HG03575 (cell line): ENCODE measurements at regions not wholly inside any gene's neighbourhood (a gene's known extent, or its start where the extent isn't known, plus 50 kb on each side); places are given as distances from the start of the nearest gene placed in this dataset.

Source experiments
- ATAC-seq: cut with Tn5 transposase; IDR thresholded peaks from one replicate; pipeline ENCODE4 v1.9.1; 2021; ENCODE audit not compliant: unreplicated experiment, insufficient number of reproducible peaks, low FRiP score; ENCODE audit errors: extremely low read depth

- ATAC-seq: no peak
Observed at GRCh38 chr4:124396333-124396732, 316.2 kb downstream of the ANKRD50 start.

DNA sequence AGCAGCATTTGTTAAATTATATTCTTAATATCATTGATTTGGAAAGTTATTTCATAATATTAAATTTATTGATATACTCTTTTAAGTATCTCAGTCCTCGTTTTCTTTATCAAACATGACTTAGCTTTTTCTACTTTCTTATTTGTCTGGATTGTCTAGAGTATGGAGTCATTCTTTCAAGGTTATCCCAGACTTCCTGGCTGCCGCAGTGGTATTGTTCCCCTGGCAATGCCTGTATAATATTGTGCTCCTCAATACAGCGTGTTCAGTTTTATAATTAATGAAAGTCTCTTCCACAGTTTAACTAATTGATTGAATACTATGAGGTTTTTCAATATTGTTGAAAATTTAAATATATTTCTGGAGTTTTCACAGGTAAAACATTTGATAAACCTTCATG, 310.9 kb downstream of the ANKRD50 start:
- no peak for ATAC-seq

DNA sequence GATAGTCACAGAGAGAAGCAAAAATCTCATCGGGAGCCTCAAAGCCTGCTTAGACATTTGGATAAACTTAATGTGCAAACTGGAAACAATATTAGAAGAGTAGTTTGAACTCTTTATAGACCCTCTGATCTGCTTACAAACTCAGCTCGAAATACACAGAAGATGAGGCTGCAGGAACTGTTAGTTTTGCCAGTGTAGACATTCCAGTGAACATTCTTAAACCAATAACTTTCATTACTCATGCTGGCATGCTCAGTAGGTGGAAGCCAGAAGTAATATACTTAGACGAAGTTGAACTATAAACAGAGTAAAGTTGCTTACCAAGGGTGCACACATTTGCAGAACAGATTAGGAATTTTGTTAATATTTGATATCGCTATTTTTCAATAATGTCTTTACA, 303.5 kb downstream of the ANKRD50 start:
- ATAC-seq: no peak

- ATAC-seq: no peak
Observed at GRCh38 chr4:124414276-124415040, 298.1 kb downstream of the ANKRD50 start.

- no peak for ATAC-seq
Observed at GRCh38 chr4:124415146-124415545, 297.4 kb downstream of the ANKRD50 start.

DNA sequence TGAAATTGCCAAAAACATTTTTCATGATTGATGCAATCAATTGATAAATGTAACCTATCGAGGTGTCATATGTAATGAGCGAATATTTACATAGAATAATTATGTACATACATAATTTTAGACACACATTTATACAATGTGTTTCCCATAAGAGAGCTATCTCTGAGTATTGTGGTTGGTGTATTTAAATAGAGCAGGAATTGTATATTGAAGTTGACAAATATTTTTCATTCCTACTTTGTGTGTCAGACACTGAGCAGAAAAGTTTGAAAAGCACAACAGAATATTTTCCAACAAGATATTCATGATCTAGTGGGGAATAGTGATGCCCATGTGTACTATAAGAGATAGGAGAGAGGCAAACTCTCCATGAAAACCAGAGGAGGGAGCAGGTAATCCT, 295.2 kb downstream of the ANKRD50 start:
- no peak for ATAC-seq

GRCh38 chr4:124420166-124420695, 292.3 kb downstream of the ANKRD50 start:
- no peak for ATAC-seq

- ATAC-seq: no peak
Observed at GRCh38 chr4:124423160-124423559, 289.4 kb downstream of the ANKRD50 start.

- no peak for ATAC-seq
Observed at GRCh38 chr4:124426279-124426678, 286.3 kb downstream of the ANKRD50 start.

DNA sequence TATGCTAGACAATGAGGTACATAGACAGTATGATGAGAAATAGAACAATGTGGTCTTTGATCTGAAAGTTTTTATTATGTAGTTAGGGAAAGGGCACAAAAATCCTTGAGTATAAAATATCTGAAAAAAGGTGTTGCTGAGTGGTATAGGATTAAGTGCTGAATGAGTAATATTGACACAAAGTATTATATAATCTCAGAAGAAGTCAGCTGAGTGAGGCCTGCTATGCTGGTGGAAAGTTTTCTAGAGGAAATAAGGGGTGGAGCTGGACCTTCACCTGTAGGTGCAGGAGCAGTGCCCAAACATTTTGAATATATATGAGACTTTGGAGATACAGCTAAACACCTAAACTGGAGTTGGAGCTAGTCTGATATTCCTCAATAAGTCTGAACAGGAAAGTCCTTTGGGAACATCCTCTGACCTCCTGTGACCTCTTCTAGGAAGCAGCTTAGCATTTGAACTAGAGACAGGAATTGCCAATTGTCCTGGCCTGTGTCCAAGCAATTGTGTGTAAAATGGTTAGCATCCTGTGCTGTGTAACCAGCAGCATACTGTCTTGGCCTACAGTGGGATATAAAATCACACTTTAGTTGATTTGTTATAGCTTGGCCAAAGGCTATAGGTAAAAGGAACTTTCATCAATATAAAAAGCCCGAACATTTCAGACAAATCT, 285.3 kb downstream of the ANKRD50 start:
- ATAC-seq: no peak

DNA sequence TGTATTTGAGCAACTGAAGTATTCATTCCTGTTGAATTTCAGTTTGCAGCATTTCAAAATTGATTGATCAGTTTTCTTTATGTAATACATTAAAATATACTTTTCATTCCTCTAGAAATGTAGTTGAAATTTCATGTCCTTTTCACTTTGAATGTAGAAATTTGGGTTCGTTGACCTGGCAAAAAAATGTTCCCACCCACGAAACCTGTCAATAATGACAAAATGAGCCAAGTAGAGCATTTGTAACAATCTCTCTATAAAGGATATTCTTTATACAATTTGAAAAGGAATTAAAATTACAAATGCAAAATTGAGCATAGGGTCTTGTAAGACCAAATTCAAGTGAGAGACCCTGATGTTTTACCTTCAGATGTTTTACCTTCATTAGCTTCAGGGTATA, 283.9 kb downstream of the ANKRD50 start:
- ATAC-seq: no peak

DNA sequence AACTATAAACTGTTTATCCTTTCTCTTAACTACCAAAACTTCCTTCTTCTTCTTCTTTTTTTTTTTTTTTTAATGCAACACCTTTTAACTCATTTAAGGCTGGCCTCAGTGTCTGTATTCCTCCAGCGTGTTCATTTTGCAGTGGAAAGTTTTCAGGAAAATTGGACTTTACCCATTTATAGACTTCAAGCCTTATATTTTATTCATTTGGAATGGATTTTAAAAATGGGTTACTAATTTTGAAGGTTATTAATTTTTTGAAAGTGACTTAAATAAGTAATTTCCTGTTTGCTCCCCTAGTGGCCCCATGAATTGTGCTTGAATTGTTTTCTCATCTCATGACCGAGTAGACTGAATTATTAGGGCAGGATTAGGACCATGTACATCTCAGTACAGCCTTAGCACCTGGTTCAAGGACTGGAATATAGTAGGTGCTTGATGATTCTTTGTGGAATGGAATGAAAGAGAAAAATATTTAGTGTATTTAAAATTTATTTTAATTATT, 282.7 kb downstream of the ANKRD50 start:
- ATAC-seq: no peak

DNA sequence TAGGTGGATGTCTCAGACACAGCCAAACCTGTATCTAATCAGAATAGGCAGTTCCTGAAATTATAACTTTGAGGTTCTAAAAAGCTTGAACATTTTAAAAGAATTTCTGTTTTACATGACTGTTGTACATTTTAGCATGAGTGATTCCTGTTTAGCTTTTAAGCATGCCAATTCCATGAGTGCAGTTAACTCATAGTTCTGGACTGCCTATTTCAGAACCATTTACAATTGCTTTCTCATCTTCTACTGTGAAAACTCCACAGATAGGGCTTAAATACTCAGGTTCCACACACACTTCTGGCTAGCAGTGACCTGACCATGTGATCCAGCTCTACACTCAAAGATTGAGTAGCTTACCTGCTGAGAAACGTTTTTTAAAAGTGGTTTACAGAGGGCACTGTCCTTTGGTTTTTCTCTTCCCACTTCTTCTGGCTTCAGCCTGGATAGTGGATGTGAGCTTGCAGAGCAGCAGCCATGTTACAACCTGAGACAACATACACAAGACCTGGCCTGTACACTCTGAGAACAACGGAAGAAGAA, 280.8 kb downstream of the ANKRD50 start:
- ATAC-seq: no peak

- no peak for ATAC-seq
Observed at GRCh38 chr4:124432500-124432899, 280.0 kb downstream of the ANKRD50 start.

GRCh38 chr4:124433044-124433443, 279.5 kb downstream of the ANKRD50 start:
- no peak for ATAC-seq

GRCh38 chr4:124433500-124433899, 279.0 kb downstream of the ANKRD50 start:
- no peak for ATAC-seq

- no peak for ATAC-seq
Observed at GRCh38 chr4:124435274-124435950, 277.1 kb downstream of the ANKRD50 start.

- no peak for ATAC-seq
Observed at GRCh38 chr4:124437853-124438495, 274.6 kb downstream of the ANKRD50 start.

DNA sequence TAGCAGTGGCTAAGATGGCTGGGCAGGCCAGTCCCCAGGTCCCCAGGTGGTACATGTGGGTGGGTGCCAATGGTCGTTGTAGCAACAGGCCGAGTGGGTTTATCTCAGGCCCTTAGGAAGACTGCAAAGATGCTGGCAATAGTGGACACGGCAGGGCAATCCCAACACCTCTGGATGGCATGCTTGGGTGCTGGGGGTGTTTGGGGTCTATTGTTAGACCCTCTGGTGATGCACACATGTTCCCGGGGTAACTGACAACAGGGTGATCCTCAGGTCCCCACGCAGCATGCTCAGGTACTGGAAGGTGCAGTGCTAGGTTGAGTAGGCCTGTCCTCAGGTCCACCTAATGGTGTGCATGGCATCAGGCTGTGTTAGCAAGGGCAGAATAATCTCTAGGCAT, 267.5 kb downstream of the ANKRD50 start:
- no peak for ATAC-seq
